GM08714 (cell line): ENCODE measurements at regions not wholly inside any gene's neighbourhood (a gene's known extent, or its start where the extent isn't known, plus 50 kb on each side); places are given as distances from the start of the nearest gene placed in this dataset.

ENCODE experiments used
- H3K4me3 ChIP-seq: fragments of 200-500 bp; sonication (Bioruptor generic); 2 replicates; pipeline ENCODE4 v1.5.1; 2014; ENCODE audit warnings: mild to moderate bottlenecking, low read length, inconsistent platforms
- ZNF274 ChIP-seq: IDR thresholded peaks from 2 replicates; pipeline ENCODE4 v1.6.1; 2012; ENCODE audit warnings: mild to moderate bottlenecking, low read depth, low read length

DNA sequence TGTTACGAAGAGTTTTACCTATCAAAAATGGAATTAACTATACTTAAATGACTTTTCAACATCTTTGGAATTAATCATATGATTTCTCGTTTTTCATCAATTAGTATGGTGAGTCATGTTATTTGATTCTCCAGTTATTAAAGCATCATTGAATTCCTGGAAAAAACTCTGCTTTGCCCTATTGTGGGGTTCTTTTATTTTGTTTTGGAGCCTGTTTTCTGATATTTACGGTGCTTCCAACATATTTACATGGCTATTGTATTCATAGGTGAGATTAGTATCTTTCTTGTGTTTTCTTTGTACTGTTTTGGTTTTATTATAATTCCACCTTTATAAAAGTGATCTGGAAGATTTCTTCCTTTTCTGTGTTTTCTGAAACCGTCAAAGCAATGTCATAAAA, 902.7 kb downstream of the TBC1D22A start:
- TF ChIP-seq ZNF274 = no peak
- H3K4me3 ChIP-seq = no peak overlapping the region

DNA sequence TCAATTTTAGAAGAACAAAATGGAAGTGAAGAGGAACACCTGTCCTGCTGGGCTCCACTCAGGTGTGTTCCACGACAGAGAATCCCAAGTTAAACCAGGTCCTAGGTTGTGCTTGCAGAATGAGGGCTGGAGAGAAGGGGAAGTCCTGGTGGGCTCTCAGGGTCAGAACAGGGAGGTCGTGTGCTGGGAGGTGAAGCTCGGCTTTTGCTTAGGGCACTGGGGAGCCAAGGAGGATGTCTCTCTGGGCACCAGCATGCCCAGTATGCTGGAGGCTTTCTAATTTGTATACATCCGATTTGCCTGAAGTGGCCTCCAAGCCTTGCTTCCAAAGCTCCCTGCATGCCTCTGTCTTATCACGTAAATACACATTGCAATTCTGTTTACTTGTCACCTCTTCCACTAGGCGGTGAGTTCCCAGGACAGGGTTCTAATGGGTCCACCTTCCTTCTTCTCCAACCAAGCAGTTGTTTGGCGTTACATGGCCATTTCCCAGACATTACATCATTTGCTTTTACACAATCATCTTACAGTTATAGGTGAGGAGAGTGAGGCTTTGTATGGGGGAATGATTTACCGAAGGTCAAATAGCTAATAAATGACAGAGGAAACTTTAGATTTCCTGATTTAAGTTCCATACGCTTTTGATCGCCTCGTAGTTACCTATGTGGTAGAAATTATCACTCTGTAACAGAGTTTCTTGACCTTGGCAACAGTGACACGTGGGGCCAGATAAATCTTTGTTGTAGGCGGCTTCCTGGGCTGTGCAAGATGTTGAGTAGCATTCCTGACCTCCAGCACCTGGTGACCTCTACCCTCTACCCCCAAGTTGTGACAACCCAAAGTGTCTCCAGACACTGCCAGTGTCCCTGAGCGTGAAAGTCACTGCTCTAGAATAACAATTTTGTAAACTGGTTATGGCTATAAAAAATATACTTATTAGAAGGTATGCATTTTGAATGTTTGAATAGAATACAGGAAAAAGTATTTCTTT, 901.5 kb downstream of the TBC1D22A start:
- TF ChIP-seq ZNF274 = no peak
- no peak overlapping the region for H3K4me3 ChIP-seq

DNA sequence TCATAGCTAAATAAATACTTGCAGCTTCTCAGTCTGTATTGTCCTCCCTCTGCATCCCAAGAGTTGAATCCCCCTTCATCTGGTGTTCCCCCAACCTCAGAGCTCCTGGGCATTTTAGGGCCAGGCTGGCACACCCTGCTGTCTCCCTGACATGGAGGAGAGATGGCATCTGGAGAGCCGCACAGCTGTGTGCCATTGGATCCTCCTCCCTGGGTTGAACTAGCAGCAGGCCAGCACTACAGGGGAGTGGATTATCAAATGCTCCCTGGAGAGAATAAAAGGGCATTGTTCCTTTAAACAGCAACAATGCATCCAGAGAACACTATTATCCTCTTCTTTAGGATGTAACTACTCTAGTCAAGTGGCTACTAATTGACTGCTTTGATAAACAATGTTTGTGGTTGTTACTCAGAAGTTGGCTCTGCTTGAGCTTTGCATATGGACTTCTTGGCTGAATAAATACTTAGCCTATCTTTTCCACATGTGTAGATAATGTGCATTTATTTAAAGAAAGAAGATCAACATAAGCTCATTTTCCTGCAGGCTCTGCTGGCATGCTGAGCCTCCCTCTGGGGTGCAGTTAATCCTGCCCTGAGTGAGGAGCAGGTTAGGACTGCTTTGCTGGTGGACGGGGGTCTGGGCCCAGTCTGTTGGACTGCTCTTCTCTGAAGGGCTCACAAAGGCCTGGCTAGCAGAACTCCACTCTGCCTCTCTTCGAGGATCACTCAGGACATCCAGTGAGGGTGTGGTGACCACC, 897.2 kb downstream of the TBC1D22A start:
- no peak for TF ChIP-seq ZNF274
- no peak overlapping the region for H3K4me3 ChIP-seq

DNA sequence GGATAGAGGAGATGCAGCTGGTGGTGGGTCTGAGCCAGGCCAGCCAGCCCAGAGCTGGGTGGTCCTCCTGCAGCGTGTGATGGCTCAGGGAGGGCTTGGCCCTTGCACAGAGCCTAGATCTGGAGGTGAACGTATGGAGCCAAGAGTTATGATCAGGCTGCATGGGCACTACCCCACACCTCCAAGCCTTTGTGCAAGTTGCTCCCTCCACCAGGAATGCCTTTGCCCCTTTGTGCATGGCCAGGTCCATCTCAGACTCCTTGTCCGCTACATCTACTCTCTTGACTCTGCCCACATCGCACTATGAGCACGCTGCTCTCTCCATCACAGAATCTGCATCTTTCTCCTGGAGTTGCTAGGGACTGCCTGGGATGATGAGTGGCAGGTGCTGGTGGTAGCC, 895.7 kb downstream of the TBC1D22A start:
- no peak overlapping the region for H3K4me3 ChIP-seq
- no peak for TF ChIP-seq ZNF274

DNA sequence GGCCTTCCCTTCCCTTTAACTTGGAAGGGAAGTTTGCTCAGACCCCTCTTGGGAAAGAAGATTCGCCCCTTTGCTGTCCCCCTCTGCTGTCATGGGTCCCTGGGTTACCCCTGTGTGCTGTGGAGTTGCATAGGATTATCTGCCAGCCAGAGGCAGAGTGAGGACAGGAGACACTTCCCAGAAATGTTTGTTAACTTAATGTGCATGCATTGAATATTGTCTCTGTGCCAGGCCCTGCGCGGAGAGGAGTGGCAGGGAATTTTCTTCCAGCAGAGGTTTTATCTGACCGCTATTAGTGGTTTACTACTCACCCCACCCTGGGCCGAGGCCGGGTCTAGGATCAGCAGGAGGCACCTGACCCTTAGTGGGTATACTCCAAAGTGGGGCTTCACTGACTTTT, 894.8 kb downstream of the TBC1D22A start:
- H3K4me3 ChIP-seq = no peak overlapping the region

DNA sequence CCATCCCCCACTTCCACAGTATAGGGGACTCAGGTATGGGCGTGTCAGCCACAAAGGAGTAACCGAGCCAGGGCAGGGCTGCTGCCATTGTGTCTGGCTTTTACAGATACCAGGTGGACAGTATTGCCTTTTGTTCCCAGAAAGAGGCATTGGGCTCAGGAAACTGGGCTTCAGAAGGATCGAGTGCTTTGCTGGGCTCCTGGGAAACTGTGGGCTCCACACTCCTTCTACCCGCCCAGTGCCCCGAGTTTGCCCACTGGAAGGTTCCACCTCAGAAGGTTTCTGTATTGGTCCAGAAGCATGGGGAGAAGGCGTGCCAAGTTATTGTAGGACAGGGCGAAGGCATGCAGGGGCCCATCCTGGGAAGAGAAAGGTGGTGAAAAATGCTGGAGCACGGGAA, 894.4 kb downstream of the TBC1D22A start:
- no peak for TF ChIP-seq ZNF274
- H3K4me3 ChIP-seq = no peak overlapping the region

More for the DNA sequence above, 894.8 kb downstream of the TBC1D22A start:
- TF ChIP-seq ZNF274 = no peak

DNA sequence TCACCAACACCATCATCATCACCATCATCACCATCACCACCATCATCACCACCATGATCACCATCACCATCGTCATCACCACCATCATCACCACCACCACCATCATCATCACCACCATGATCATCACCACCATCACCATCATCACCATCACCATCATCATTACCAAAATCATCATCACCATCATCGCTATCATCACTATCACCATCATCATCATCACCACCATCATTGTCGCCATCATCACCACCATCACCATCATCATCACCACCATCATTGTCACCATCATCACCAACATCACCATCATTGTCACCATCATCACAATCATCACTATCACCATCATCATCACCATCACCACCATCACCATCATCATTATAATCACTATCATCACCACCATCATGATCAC, 893.5 kb downstream of the TBC1D22A start:
- no peak for TF ChIP-seq ZNF274
- no peak overlapping the region for H3K4me3 ChIP-seq

DNA sequence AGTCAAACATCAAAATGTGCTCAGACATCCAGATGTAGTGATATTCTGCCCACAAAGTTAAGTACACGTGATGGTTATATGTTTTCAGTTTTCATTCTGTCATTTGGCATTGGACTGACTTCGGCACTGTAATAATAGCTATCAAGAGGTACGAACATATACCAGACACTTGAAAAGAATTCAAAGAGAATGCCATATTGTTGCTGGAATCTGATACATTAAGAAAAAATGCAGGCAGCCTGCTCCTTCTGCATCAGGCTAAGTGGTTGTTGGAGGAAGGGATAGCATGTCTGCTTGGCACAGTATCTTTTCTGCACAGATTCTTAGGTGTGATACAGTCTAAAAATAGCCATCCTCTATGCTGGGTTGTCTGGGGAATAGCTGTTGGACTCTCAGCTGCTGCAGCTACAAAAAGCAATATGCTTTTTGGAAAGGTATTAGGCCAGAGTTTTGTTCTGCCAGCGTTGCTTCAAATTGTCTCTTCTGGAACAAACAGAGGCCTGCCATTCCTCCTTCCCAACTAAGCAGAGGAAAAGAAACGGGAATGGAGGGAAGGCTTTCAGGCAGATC, 892.6 kb downstream of the TBC1D22A start:
- no peak overlapping the region for H3K4me3 ChIP-seq
- no peak for TF ChIP-seq ZNF274

DNA sequence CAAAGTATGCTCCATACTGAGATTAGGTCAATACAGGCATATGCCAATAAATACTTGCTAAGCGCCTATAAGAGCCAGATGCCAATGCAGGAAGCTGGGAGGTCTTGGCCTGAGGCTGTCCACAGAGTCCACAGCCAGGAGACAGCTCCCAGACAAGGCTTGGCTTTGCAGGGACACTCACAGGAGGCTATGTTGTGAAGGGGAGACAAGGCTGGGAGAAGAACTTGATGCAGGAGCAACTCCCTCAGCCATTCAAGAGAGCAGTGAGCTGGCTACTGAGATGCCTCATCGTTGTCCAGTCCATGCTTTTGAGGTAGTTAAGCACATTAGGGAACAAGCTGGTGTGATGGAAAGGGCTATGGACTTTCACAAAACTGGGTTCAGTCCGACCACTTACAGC, 891.5 kb downstream of the TBC1D22A start:
- no peak for TF ChIP-seq ZNF274
- no peak overlapping the region for H3K4me3 ChIP-seq

DNA sequence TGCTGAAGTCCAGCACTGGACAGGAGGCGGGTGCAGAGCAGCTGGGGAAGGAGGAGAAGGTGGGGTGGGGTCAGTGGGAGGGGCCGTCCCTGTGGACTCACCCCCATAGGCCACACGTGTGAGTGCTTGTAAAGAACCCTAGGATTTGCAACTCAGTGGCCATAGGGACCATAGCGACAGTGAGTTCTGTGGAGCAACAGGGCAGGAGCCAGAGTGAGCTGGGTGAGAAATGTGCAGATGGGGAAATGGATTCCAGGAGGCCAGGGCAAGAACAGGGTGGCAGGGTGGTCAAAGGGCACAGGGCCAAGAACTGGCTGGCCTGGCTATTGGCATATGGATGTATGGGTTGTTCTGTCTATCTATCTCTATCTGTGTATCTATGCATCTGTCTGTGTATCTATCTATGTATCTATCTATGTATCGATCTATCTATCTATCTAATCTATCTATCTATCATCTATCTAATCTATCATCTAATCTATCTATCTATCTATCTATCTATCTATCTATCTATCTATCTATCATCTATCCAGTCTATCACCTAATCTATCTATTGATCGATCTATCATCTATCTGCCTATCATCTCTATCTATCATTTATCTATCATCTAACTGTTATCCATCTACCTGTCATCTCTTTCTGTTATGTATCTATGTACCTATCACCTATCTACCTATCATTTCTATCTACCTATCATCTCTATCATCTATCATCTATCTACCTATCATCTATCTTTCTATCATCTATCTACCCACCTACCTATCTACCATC, 889.0 kb downstream of the TBC1D22A start:
- no peak for TF ChIP-seq ZNF274
- no peak overlapping the region for H3K4me3 ChIP-seq

DNA sequence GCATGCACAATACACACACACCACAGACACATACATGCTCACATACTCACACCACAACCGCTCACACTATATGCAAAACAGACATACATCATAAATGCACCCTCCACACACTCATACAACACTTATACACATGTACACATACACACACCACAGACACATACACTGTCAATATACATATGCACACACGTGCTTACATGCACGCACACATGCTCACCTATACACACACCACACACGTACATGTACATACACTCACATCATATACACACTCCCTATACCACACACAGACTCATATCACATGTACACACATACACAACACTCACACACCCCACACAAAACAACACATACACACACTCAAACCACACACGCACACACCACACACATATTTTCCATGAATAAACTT, 885.3 kb downstream of the TBC1D22A start:
- TF ChIP-seq ZNF274 = no peak
- no peak overlapping the region for H3K4me3 ChIP-seq

DNA sequence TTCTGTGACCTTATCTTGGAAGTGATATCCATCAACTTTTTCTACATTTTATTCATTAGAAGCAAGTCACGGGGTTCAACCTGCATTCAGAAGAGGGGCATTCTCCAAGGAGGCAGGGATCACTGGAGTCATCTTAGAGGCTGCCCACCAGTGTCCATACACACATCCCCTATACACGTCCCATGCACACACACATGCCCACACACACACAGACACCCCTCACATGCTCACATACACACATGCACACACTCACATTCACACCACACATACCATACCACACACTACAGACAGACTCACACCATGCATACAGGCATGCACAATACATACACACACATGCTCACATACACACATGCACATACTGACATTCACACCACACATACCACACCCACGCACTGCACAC, 884.7 kb downstream of the TBC1D22A start:
- no peak overlapping the region for H3K4me3 ChIP-seq
- TF ChIP-seq ZNF274 = no peak

DNA sequence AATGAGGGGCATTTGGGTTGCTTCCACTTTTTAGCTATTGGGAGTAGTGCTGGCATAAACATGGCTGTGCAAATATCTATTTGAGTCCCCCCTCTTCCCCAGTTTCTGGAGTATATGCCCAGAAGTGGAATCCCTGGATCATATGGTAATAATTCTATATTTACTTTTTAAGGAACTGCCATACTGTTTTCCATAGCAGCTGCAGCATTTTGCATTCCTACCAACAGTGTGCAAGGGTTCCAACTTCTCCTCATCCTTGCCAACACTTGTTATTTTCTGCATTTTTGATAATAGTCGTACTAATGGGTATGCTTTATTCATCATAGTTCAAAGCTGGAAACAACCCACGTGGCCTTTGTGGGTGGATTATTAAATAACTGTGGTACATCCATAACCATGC, 883.5 kb downstream of the TBC1D22A start:
- H3K4me3 ChIP-seq = no peak overlapping the region
- no peak for TF ChIP-seq ZNF274

DNA sequence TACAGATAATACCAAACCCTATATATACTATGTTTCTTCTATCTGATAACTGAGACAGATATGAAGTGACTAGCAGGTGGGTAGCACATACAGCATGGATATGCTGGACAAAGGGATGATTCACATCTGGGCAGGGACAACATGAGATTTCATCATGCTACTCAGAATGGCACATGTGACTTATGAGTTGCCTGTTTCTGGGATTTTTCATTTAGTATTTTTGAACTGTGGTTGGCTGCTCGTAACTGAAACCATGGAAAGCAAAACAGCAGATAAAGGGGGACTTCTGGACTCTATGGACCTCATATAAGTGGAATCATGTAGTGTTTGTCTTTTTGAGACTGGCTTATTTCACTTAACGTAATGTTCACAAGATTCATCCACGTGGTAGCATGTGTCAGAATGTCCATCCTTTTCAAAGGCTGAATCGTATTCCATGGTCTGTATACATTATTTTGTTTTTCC, 883.0 kb downstream of the TBC1D22A start:
- TF ChIP-seq ZNF274 = no peak

More for the DNA sequence above, 883.0 kb downstream of the TBC1D22A start:
- H3K4me3 ChIP-seq = no peak overlapping the region
